ENCODE measurements at regions not wholly inside any gene's neighbourhood (a gene's known extent, or its start where the extent isn't known, plus 50 kb on each side); places are given as distances from the start of the nearest gene placed in this dataset.

DNA sequence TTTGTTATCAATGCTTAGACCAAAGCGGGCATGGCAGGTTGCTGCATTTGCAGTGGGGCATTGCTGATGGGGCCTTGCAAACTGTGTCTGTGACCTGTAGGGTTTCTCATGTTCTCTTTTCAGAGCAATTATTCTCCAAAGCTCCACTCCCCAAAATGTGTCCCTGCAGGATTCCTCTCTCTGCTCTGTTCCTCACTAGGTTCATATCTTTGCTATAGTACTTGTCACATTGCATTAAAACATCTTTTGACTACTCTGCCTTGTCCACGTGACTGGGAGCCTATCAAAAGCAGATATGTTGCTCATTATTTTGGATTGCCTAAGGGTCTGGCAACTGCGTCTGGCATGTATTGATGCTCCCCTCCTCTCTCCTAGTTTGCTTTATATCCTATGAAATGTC, 177.7 kb upstream of the MID1 start:
- DNase-seq (ENCODE audit: extremely low spot score) = no peak
- WGBS = 72% methylated on average over 3 of the region's 3 CpGs
- H3K4me3 ChIP-seq (ENCODE audit: low read depth, low read length) = no peak overlapping the region
- no peaks in the 10 kb centered on the region for H3K4me1 ChIP-seq (ENCODE audit: insufficient read depth)
- H3K36me3 ChIP-seq (ENCODE audit: insufficient read depth) = no peaks in the 10 kb centered on the region
- H3K27ac ChIP-seq (ENCODE audit: low read depth) = no peak overlapping the region

DNA sequence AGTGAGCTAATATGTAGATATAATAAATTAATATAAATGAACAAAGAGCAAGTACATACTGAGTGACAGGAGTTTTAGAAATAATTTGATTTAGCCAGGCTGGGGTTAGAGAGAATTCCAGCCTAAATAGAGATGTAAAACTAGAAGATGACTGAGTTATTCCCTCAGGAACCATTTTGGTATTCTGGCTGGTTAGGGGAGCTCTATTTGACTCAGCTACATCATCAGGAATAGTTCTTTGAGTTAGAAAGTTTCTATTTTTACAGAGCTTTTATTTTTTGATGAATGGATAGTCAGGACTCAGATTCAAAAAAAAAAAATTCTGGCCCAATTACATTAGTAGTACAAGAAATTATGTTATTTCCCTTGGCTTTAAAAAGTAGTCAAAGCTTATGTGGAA, 180.4 kb upstream of the MID1 start:
- DNase-seq (ENCODE audit: extremely low spot score) = no peak
- no peaks in the 10 kb centered on the region for H3K36me3 ChIP-seq (ENCODE audit: insufficient read depth)
- H3K27ac ChIP-seq (ENCODE audit: low read depth) = no peak overlapping the region
- no peak overlapping the region for H3K4me3 ChIP-seq (ENCODE audit: low read depth, low read length)
- H3K4me1 ChIP-seq (ENCODE audit: insufficient read depth) = no peaks in the 10 kb centered on the region

DNA sequence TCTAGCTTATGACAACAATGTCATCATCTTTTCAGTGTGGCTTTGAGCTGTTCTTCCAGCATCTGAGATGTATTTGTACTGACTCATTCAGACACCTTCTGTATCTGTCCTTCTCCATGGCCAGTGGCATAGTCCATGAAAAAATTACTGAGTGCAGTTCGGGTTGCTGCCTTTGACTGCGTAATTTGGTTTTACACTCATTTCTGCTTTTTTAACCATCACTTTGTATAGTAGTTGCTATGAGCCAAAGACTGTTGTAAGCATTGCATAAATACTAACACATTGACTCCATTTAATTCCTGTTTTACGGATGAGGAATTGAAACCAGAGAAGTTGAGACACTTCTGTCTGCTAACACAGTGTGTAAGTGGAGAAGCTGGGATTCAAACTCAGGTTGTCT, 190.7 kb upstream of the MID1 start:
- no peaks in the 10 kb centered on the region for H3K4me1 ChIP-seq (ENCODE audit: insufficient read depth)
- no peak overlapping the region for H3K27ac ChIP-seq (ENCODE audit: low read depth)
- no peak overlapping the region for H3K4me3 ChIP-seq (ENCODE audit: low read depth, low read length)
- WGBS = 95% methylated on average over 3 of the region's 3 CpGs
- no peak for DNase-seq (ENCODE audit: extremely low spot score)
- H3K36me3 ChIP-seq (ENCODE audit: insufficient read depth) = no peaks in the 10 kb centered on the region

DNA sequence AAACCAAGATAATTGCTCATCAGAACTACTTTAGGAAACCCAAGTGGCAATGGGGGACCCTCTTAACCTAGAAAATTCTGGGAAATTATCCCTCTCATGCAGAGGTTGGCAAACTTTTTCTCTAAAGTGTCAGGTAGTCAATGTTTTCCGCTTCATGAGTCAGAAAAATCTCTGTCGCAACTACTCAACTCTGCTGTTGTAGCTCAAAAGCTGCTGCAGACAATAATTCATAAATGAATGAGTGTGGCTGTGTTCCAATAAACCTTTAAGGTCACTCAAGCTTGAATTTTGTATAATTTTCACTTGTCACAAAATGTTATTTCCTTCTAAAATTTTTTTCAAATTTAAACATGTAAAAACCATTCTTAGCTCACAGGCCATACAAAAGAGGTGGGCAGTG, 193.4 kb upstream of the MID1 start:
- H3K36me3 ChIP-seq (ENCODE audit: insufficient read depth) = no peaks in the 10 kb centered on the region
- H3K4me1 ChIP-seq (ENCODE audit: insufficient read depth) = no peaks in the 10 kb centered on the region
- H3K4me3 ChIP-seq (ENCODE audit: low read depth, low read length) = no peak overlapping the region
- 94% methylated on average over 2 of the region's 2 CpGs for WGBS
- DNase-seq (ENCODE audit: extremely low spot score) = no peak
- no peak overlapping the region for H3K27ac ChIP-seq (ENCODE audit: low read depth)

DNA sequence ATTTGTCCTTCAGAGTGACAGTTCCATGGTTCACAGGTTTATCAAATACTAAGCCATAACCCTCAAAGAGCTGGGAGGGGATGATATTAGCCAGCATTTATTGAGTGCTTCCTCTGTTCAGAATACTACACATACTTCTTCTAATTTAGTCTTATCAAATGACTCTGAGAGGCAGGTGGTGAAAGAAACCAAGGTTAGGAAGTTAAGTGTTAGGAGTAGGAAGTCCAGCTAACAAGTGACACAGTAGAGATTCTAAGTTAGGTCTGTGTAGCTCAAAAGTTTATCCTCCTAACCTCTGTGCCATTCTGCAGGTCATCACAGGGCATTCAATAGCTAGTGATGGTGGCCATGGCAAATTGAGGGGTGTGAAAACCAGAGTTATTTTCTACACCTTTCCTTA, 198.3 kb upstream of the MID1 start:
- Histone ChIP-seq H3K36me3 (ENCODE audit: insufficient read depth) (no peaks in the 10 kb centered on the region), H3K27ac (ENCODE audit: low read depth) (no peak overlapping the region), H3K4me3 (ENCODE audit: low read depth, low read length) (no peak overlapping the region), H3K4me1 (ENCODE audit: insufficient read depth) (no peaks in the 10 kb centered on the region)
- DNase-seq (ENCODE audit: extremely low spot score) = no peak

DNA sequence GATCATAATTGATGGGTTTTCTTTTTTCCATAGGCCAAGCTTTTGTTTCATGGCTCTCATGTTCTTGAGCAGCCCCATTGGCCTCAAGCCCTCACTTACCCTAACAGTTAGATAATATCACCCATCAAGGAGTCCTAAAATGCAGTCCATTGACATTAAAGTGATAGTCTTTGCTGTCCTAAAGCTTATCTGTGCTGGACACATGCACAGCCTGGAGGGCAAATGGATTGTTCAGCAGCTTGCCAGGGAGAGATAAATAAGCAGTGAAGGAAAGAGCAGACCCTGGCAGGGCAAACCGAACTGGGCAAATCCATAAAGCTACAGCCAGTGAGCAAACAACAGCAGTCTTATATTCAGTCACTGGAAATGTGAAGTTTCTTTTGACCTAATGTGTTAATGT, 199.6 kb upstream of the MID1 start:
- Histone ChIP-seq H3K36me3 (ENCODE audit: insufficient read depth) (no peaks in the 10 kb centered on the region), H3K4me1 (ENCODE audit: insufficient read depth) (no peaks in the 10 kb centered on the region), H3K27ac (ENCODE audit: low read depth) (no peak overlapping the region), H3K4me3 (ENCODE audit: low read depth, low read length) (no peak overlapping the region)
- no peak for DNase-seq (ENCODE audit: extremely low spot score)
- WGBS = 32% methylated on average over 1 of the region's 1 CpG

DNA sequence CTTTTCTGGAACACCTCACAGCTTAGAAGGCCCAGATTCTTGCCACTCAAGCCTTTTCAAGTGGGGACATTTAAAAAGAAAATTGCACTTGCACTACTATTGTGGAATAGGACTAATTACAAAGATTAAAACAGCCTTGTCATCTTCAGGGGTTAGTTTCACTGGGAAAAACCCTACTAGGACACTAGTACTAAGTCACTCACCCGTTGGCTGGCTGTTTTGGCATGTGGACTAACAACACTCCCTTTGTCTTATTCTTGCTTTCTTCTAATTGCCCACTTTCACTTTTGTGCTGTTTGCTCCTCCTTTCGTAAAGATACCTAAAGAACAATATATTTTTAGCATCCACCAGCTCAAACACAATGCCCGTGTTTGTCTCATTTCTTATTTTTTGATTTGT, 200.9 kb upstream of the MID1 start:
- Histone ChIP-seq H3K4me3 (ENCODE audit: low read depth, low read length) (no peak overlapping the region), H3K27ac (ENCODE audit: low read depth) (no peak overlapping the region), H3K4me1 (ENCODE audit: insufficient read depth) (no peaks in the 10 kb centered on the region), H3K36me3 (ENCODE audit: insufficient read depth) (no peaks in the 10 kb centered on the region)
- 74% methylated on average over 3 of the region's 3 CpGs for WGBS
- DNase-seq (ENCODE audit: extremely low spot score) = no peak

DNA sequence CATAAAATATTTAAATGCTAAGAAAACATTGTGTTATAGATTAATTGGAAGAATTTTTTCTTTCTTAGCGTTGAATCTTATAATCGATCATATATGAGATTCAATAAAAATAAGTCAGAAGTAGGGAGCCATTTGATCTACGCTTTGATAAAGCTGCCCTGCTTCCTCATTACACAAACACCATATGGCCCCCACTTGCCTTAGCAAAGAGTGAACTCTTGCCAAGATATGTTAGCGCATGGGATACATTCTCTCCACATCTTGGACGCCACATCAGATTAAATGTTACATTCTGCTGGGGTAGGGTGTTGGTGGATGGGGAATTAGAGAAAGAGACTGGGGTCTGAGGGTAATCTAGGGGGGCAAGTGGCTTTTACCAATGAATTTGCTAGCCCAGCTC, 207.7 kb upstream of the MID1 start:
- H3K36me3 ChIP-seq (ENCODE audit: insufficient read depth) = no peaks in the 10 kb centered on the region
- no peak for DNase-seq (ENCODE audit: extremely low spot score)
- no peak overlapping the region for H3K27ac ChIP-seq (ENCODE audit: low read depth)
- H3K4me1 ChIP-seq (ENCODE audit: insufficient read depth) = no peaks in the 10 kb centered on the region
- no peak overlapping the region for H3K4me3 ChIP-seq (ENCODE audit: low read depth, low read length)
- WGBS = 94% methylated on average over 5 of the region's 5 CpGs

DNA sequence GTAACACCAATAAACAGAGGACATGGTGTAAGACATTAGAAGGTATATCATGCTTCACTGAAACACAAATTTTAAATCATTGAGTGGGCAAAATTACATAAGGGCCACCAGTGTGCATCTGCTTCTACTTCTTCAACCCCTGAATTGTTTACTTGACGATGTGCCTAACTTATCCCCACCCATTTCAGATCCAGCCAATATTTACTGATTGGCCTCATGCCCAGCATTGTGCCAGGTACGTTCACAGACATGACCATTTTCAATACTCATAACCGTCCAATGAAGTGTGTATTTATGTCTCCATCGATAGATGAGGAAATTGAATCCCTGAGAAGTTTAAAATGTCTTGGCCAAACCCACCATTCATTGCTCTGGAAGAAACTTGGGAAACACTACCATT, 208.3 kb upstream of the MID1 start:
- no peak for DNase-seq (ENCODE audit: extremely low spot score)
- no peaks in the 10 kb centered on the region for H3K4me1 ChIP-seq (ENCODE audit: insufficient read depth)
- no peak overlapping the region for H3K4me3 ChIP-seq (ENCODE audit: low read depth, low read length)
- WGBS = 51% methylated on average over 4 of the region's 4 CpGs
- H3K27ac ChIP-seq (ENCODE audit: low read depth) = no peak overlapping the region
- H3K36me3 ChIP-seq (ENCODE audit: insufficient read depth) = no peaks in the 10 kb centered on the region

DNA sequence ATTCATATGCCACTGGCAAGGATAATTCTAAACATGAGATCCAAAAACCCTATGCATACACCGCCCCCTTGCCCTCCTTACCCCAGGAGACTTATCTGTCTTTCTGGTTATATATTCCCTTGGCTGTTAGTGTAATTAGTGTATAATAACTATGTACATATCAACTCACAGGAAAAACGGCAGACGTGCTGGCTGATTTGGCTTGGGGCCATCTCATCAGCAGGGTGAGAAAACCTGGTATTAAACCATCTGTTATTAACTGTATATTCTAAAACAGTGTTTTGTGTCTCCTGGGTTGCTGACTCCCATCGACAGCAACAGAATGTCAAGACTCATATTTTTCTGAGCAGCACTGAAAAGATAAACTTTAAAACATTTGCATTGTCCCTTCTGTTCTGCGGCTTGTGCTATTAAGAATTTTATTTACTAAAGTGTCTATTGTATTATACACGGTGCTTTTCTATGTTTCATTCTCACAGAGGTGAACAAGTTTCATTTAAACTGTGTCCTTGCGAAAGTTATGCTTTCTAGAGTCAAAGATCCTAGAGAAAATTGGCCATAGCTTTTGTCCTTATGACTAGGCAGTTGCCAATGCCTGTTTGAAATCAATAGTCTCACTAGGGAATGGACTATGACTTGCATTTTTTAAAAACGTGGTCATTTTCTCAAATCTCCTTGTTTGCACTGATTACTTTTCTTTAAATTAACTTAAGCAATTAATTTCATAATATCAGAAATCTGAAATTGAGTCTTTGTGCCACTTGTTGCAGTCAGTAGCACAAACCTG, 211.5 kb upstream of the MID1 start:
- WGBS = 41% methylated on average over 8 of the region's 8 CpGs
- H3K36me3 ChIP-seq (ENCODE audit: insufficient read depth) = no peaks in the 10 kb centered on the region
- no peak overlapping the region for H3K27ac ChIP-seq (ENCODE audit: low read depth)
- no peak overlapping the region for H3K4me3 ChIP-seq (ENCODE audit: low read depth, low read length)
- no peak for DNase-seq (ENCODE audit: extremely low spot score)
- H3K4me1 ChIP-seq (ENCODE audit: insufficient read depth) = no peaks in the 10 kb centered on the region

DNA sequence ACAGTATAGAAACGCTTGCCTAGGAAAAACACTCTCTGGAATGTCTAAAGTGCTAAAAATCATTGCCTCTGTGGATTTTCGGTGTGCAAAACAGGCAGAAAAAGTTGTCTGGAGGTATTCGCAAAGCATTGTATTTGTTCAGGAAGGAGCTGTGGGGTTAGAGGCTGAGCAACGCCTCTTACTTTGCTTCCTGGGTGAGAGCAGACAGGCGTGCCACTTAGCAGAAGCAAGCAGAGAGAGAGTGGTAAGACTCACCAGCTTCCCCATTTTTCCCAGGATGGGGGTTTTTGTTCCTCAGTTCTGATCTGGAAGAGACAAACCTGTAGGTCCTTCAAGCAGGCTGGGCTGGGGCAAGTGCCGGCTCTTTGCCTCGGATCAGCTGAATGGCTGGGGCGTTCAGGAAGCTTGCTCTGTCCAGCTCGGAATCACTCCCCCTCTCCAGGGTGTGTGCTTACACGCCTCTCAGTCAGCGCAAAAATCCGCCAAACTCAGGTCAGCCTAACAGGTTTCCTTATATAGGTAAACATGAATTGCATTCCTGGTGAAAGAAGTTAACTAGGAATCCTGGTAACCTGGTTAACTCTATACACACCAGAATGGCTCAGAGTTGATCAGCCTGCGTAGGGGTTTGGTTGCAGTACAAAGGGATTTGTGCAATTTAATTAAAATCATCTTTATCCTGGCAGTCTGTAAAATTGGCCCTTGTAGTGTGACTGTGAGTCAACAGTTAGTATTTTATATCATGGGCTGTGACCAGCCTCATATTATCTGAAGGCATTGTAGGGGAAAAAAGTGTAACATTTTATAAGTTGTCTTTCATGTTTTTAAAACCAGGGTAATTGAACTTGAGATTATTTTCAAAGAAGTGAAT, 213.1 kb upstream of the MID1 start:
- Histone ChIP-seq H3K4me1 (ENCODE audit: insufficient read depth) (no peaks in the 10 kb centered on the region), H3K4me3 (ENCODE audit: low read depth, low read length) (peak overlapping the region; percentile 9), H3K27ac (ENCODE audit: low read depth) (no peak overlapping the region), H3K36me3 (ENCODE audit: insufficient read depth) (no peaks in the 10 kb centered on the region)
- 33% methylated on average over 13 of the region's 13 CpGs for WGBS
- no peak for DNase-seq (ENCODE audit: extremely low spot score)

DNA sequence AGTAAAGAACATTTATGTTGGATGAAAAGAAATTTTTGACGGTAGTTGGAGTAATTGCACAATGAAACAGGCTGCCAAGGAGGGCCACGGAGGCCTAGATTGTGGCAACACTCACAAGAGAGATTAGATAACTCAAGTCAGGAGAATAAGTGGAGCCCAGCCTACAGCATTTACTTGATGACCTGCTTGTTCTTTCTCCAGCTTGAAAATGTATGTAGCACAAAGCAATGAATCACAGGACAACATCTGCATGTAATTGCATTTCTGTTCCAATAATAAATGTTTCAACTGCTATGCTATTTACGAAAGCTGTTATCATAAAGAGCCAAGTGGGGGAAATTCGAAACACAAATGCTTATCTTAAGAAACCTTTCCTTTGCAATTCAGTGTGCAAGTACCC, 221.2 kb upstream of the MID1 start:
- no peaks in the 10 kb centered on the region for H3K36me3 ChIP-seq (ENCODE audit: insufficient read depth)
- DNase-seq (ENCODE audit: extremely low spot score) = no peak
- no peak overlapping the region for H3K27ac ChIP-seq (ENCODE audit: low read depth)
- H3K4me1 ChIP-seq (ENCODE audit: insufficient read depth) = no peaks in the 10 kb centered on the region
- WGBS = 33% methylated on average over 4 of the region's 4 CpGs
- no peak overlapping the region for H3K4me3 ChIP-seq (ENCODE audit: low read depth, low read length)

DNA sequence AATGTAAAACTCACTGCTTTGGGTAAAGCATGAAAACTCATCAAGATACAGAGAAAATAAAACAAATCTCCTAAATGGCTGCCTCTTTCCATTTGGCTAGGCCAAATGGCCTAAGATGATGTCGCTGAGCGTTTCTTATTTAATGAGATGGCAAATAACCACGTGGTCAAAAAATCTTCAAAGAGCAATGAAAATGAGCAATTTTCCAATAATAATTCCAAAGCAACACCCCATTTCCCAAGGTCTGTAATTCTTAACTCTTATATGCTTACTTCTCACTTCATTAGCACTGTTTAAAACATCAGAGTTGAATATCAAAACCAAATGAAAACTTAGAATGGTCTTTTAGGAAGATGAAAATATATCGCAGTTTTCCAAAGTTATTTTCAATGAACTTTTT, 222.3 kb upstream of the MID1 start:
- H3K4me1 ChIP-seq (ENCODE audit: insufficient read depth) = no peaks in the 10 kb centered on the region
- no peak overlapping the region for H3K4me3 ChIP-seq (ENCODE audit: low read depth, low read length)
- DNase-seq (ENCODE audit: extremely low spot score) = no peak
- H3K36me3 ChIP-seq (ENCODE audit: insufficient read depth) = no peaks in the 10 kb centered on the region
- no peak overlapping the region for H3K27ac ChIP-seq (ENCODE audit: low read depth)
- 79% methylated on average over 4 of the region's 4 CpGs for WGBS

DNA sequence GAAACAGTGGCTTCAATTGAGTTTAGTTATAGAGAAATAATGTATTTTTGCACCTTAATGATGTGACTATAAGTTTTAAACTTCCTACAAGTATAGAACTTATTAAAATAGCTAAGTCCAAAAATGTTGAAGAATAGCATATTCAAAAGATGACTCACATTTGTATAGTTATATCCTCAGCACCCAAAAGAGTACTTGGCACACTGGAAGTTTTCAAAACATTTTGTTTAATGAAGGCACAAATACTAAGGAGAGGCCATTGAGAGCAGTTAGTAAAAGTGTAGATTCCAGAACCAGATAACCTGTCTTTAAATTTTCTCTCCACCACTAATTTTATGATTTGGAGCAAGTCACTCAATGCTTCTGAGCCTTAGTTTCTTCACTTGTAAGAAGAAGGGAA, 226.9 kb upstream of the MID1 start:
- DNase-seq (ENCODE audit: extremely low spot score) = no peak
- H3K4me3 ChIP-seq (ENCODE audit: low read depth, low read length) = no peak overlapping the region
- H3K27ac ChIP-seq (ENCODE audit: low read depth) = no peak overlapping the region
- H3K4me1 ChIP-seq (ENCODE audit: insufficient read depth) = no peaks in the 10 kb centered on the region
- no peaks in the 10 kb centered on the region for H3K36me3 ChIP-seq (ENCODE audit: insufficient read depth)
